Neural cell (in vitro differentiated cells): ENCODE measurements at regions not wholly inside any gene's neighbourhood (a gene's known extent, or its start where the extent isn't known, plus 50 kb on each side); places are given as distances from the start of the nearest gene placed in this dataset.

Experiments used
- H2AFZ ChIP-seq: fragments of 200-600, 300-800 bp; sonication (generic), shearing (Covaris generic); 2 replicates; pipeline ENCODE4 v1.6.0; 2014; ENCODE audit warnings: low read depth, mild to moderate bottlenecking, antibody characterized with exemption, low read length, moderate library complexity
- H3F3A ChIP-seq: fragments of 200-600 bp; shearing (Covaris generic); 2 replicates; pipeline ENCODE4 v1.6.1; 2016; ENCODE audit warnings: mild to moderate bottlenecking, moderate library complexity, mixed read lengths, antibody characterized with exemption, low read length; ENCODE audit not compliant: insufficient read depth, poor library complexity, severe bottlenecking
- H3K27ac ChIP-seq: fragments of 200-600, 300-800 bp; sonication (generic), shearing (Covaris generic); 2 replicates; pipeline ENCODE4 v1.5.1; 2014; ENCODE audit warnings: mild to moderate bottlenecking, low read length, moderate library complexity
- H3K27me3 ChIP-seq: fragments of 300-800, 200-600 bp; sonication (generic), shearing (Covaris generic); 2 replicates; pipeline ENCODE4 v1.6.0; 2014; ENCODE audit warnings: mild to moderate bottlenecking, low read depth, low read length, moderate library complexity; ENCODE audit not compliant: insufficient read depth
- H3K36me3 ChIP-seq: fragments of 300-800, 200-600 bp; sonication (generic), shearing (Covaris generic); 2 replicates; pipeline ENCODE4 v1.5.1; 2014; ENCODE audit warnings: mild to moderate bottlenecking, antibody characterized with exemption, low read length, moderate library complexity; ENCODE audit not compliant: insufficient read depth
- H3K4me2 ChIP-seq: fragments of 300-800, 200-600 bp; sonication (generic), shearing (Covaris generic); 2 replicates; pipeline ENCODE4 v1.6.0; 2014; ENCODE audit warnings: mild to moderate bottlenecking, low read length
- H3K4me3 ChIP-seq: fragments of 300-800, 200-600 bp; sonication (generic), shearing (Covaris generic); 2 replicates; pipeline ENCODE4 v1.5.1; 2014; ENCODE audit warnings: mild to moderate bottlenecking, low read length, moderate library complexity
- H3K79me2 ChIP-seq: fragments of 200-600 bp; shearing (Covaris generic); replicated peaks from 2 replicates; pipeline ENCODE4 v1.6.0; 2014; ENCODE audit warnings: mild to moderate bottlenecking, low read length, moderate library complexity; ENCODE audit not compliant: insufficient read depth
- H3K9ac ChIP-seq: fragments of 300-800, 200-600 bp; sonication (generic), shearing (Covaris generic); 2 replicates; pipeline ENCODE4 v1.6.1; 2016; ENCODE audit warnings: mild to moderate bottlenecking, low read length, mixed read lengths
- H3K9me2 ChIP-seq: fragments of 200-600 bp; shearing (Covaris generic); 2 replicates; pipeline ENCODE4 v1.6.1; 2016; ENCODE audit warnings: mild to moderate bottlenecking, low read length, mixed read lengths; ENCODE audit not compliant: insufficient read depth
- H3K9me3 ChIP-seq: fragments of 200-600, 300-800 bp; sonication (generic), shearing (Covaris generic); 2 replicates; pipeline ENCODE4 v1.6.1; 2016; ENCODE audit warnings: mild to moderate bottlenecking, mixed run types, low read length, moderate library complexity, mixed read lengths
- H4K20me1 ChIP-seq: fragments of 200-600 bp; shearing (Covaris generic); 2 replicates; pipeline ENCODE4 v1.6.1; 2016; ENCODE audit warnings: mild to moderate bottlenecking, mixed run types; ENCODE audit not compliant: insufficient read depth
- CTCF ChIP-seq: fragments of 450-650 bp; IDR thresholded peaks from 2 replicates; pipeline ENCODE4 v1.5.1; 2014; ENCODE audit warnings: antibody characterized with exemption, mild to moderate bottlenecking, moderate library complexity; ENCODE audit not compliant: poor library complexity, severe bottlenecking
- EP300 ChIP-seq: fragments of 450-650 bp; conservative IDR thresholded peaks from 2 replicates; pipeline ENCODE4 v1.6.1; 2014; ENCODE audit warnings: antibody characterized with exemption, mild to moderate bottlenecking, moderate library complexity; ENCODE audit not compliant: poor library complexity, severe bottlenecking
- EZH2 ChIP-seq: fragments of 200-600, 300-800 bp; shearing (Covaris generic), sonication (generic); IDR thresholded peaks from 2 replicates; pipeline ENCODE4 v1.6.1; 2014; ENCODE audit warnings: antibody characterized with exemption, low read length, borderline replicate concordance, mild to moderate bottlenecking; ENCODE audit not compliant: insufficient read depth, poor library complexity, severe bottlenecking
- MXI1 ChIP-seq: fragments of 450-650 bp; conservative IDR thresholded peaks from 2 replicates; pipeline ENCODE4 v1.6.1; 2014; ENCODE audit warnings: antibody characterized with exemption, mild to moderate bottlenecking; ENCODE audit not compliant: poor library complexity, severe bottlenecking
- POLR2AphosphoS5 ChIP-seq: IDR thresholded peaks from 2 replicates; pipeline ENCODE4 v1.6.1; 2012
- RAD21 ChIP-seq: fragments of 450-650 bp; conservative IDR thresholded peaks from 2 replicates; pipeline ENCODE4 v1.6.1; 2014; ENCODE audit warnings: antibody characterized with exemption, mild to moderate bottlenecking, moderate library complexity
- REST ChIP-seq: IDR thresholded peaks from 2 replicates; pipeline ENCODE4 v1.6.1; 2012; ENCODE audit warnings: borderline replicate concordance
- SMC3 ChIP-seq: fragments of 450-650 bp; conservative IDR thresholded peaks from 2 replicates; pipeline ENCODE4 v1.6.1; 2014; ENCODE audit warnings: antibody characterized with exemption, mild to moderate bottlenecking, moderate library complexity; ENCODE audit not compliant: poor library complexity
- TAF1 ChIP-seq: IDR thresholded peaks from 2 replicates; pipeline ENCODE4 v1.6.1; 2012; ENCODE audit warnings: low read depth

- H2AFZ ChIP-seq = no peak overlapping the region
- TF ChIP-seq RAD21 = no peak
- TF ChIP-seq CTCF = no peak
- TF ChIP-seq POLR2AphosphoS5 = no peak
- no peak for TF ChIP-seq SMC3
- TF ChIP-seq REST = no peak
- no peak for TF ChIP-seq EP300
- TF ChIP-seq TAF1 = no peak
- no peak for TF ChIP-seq EZH2
- no peak for TF ChIP-seq MXI1
- H3K9me3 ChIP-seq = no peaks in the 10 kb centered on the region
- no peaks in the 10 kb centered on the region for H3K9me2 ChIP-seq
- no peak overlapping the region for H3K4me3 ChIP-seq
- no peaks in the 10 kb centered on the region for H3F3A ChIP-seq
- H4K20me1 ChIP-seq = no peaks in the 10 kb centered on the region
- H3K79me2 ChIP-seq = no peaks in the 10 kb centered on the region
- no peak overlapping the region for H3K9ac ChIP-seq
- no peaks in the 10 kb centered on the region for H3K27me3 ChIP-seq
- no peak overlapping the region for H3K27ac ChIP-seq
- H3K36me3 ChIP-seq = no peaks in the 10 kb centered on the region
- no peak overlapping the region for H3K4me2 ChIP-seq
These were observed 88.3 kb upstream of the PCDH9 start for GRCh38 chr13:67318398-67318797.

- Histone ChIP-seq H3K4me3 (no peak overlapping the region), H3K9ac (no peak overlapping the region), H3K79me2 (no peaks in the 10 kb centered on the region), H4K20me1 (no peaks in the 10 kb centered on the region), H3K9me2 (no peaks in the 10 kb centered on the region), H3K36me3 (no peaks in the 10 kb centered on the region), H3K4me2 (no peak overlapping the region), H3K27ac (no peak overlapping the region), H3F3A (no peaks in the 10 kb centered on the region), H3K27me3 (no peaks in the 10 kb centered on the region), H2AFZ (no peak overlapping the region), H3K9me3 (no peaks in the 10 kb centered on the region)
- TF ChIP-seq MXI1 (no peak), CTCF (no peak), POLR2AphosphoS5 (no peak), REST (no peak), EP300 (no peak), RAD21 (no peak), SMC3 (no peak), TAF1 (no peak), EZH2 (no peak)
These were observed 84.3 kb upstream of the PCDH9 start for GRCh38 chr13:67314405-67314804.
